IgD-negative memory B cell (primary cell): ENCODE measurements at regions not wholly inside any gene's neighbourhood (a gene's known extent, or its start where the extent isn't known, plus 50 kb on each side); places are given as distances from the start of the nearest gene placed in this dataset.
"Not testable (repeated sequence)": the region's sequence is repeated elsewhere in the genome, so short reads cannot be mapped to it uniquely, and the experiment has no call there.

ENCODE experiments used
- H3K27ac Mint-ChIP-seq, 3 donors: one replicate each; pipeline ENCODE4 v1.8.0; 2020 to 2022; ENCODE audit warnings: mild to moderate bottlenecking in 3 of 3, mixed read lengths in 3 of 3, moderate library complexity in 1 of 3
- H3K27me3 Mint-ChIP-seq: one replicate; pipeline ENCODE4 v1.8.0; 2021; ENCODE audit warnings: mixed read lengths
- H3K36me3 Mint-ChIP-seq: one replicate; pipeline ENCODE4 v1.8.0; 2020; ENCODE audit warnings: mild to moderate bottlenecking, mixed read lengths
- H3K4me1 Mint-ChIP-seq, 3 donors: one replicate each; pipeline ENCODE4 v1.8.0; 2020 to 2022; ENCODE audit warnings: mixed read lengths in 3 of 3, mild to moderate bottlenecking in 1 of 3
- H3K4me3 Mint-ChIP-seq, 4 donors: one replicate each; pipeline ENCODE4 v1.8.0; 2020 to 2022; ENCODE audit warnings: mild to moderate bottlenecking in 4 of 4, mixed read lengths in 4 of 4, moderate library complexity in 3 of 4
- H3K9me3 Mint-ChIP-seq, 3 donors: one replicate each; pipeline ENCODE4 v1.8.0; 2020 to 2021; ENCODE audit warnings: mixed read lengths in 3 of 3, mild to moderate bottlenecking in 1 of 3

DNA sequence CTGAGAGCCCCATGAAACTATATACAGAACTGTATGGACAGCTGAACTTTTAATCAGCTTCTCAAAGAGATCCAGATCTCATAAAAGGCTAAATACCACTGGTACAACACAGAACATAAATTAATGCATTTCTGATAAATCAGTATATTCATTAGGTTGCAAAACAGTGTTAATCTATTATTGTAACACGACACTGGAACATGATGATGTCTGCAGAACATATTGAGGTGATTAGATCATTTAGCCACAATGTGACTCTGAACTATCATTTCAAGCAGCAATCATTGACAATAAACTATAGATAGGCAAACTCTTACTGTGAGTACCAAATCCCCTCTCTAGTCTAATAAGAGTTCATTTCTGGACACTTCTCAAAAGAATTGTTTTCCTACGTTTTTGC, 50.3 kb downstream of the GASK1B start:
- Mint-ChIP-seq H3K27ac (no peak overlapping the region), H3K4me1 (no peaks in the 10 kb centered on the region), H3K36me3 (no peaks in the 10 kb centered on the region), H3K27me3 (no peaks in the 10 kb centered on the region), H3K9me3 (peaks cover 0 to 1% (median 0%) of the 10 kb centered on the region in 3 donors), H3K4me3 (no peak overlapping the region)

DNA sequence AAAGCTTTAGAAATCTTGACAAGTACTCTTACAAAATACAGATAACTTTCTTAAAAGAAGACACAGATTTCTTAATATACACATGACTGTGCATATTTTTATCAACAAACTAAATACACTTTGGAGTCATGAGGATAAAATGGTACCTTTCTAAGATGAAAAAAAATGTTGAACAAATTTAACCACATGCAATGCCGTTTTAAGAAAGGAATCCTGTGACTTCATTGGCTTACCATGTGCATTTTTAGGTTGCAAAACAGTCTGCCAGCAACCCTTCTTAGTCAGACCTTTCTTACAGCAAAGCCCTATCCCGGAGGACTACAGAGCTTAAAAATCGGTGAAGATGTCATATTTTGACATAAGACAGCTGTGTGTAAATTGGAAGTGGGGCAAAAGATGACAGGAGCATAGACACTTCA, 51.7 kb downstream of the GASK1B start:
- Mint-ChIP-seq H3K27me3 (no peaks in the 10 kb centered on the region), H3K9me3 (peaks cover 0 to 2% (median 0%) of the 10 kb centered on the region in 3 donors), H3K27ac (no peak overlapping the region)

DNA sequence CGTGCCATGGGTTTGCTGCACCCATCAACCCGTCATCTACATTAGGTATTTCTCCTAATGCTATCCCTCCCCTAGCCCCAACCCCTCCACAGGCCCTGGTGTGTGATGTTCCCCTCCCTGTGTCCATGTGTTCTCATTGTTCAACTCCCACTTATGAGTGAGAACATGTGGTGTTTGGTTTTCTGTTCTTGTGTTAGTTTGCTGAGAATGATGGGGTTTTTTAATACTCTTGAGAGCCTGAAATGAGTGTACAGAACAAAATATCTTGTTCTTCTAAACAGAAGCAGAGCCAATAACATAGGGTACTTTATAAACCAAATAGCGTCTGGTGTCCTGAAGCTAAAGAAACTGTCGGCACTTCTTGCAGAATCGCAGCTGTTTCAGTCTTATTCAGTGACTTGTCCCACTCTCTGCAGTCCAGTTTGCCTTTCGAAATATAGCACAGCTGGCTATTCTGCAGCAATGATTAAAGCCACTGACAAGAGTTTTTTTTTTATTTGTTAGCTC, 52.1 kb downstream of the GASK1B start:
- not testable (repeated sequence) for H3K27me3 Mint-ChIP-seq, H3K4me1 Mint-ChIP-seq, H3K36me3 Mint-ChIP-seq, H3K4me3 Mint-ChIP-seq, H3K27ac Mint-ChIP-seq, H3K9me3 Mint-ChIP-seq

More for the DNA sequence above, 51.7 kb downstream of the GASK1B start:
- Mint-ChIP-seq H3K36me3 (no peaks in the 10 kb centered on the region), H3K4me3 (no peak overlapping the region), H3K4me1 (no peaks in the 10 kb centered on the region)

DNA sequence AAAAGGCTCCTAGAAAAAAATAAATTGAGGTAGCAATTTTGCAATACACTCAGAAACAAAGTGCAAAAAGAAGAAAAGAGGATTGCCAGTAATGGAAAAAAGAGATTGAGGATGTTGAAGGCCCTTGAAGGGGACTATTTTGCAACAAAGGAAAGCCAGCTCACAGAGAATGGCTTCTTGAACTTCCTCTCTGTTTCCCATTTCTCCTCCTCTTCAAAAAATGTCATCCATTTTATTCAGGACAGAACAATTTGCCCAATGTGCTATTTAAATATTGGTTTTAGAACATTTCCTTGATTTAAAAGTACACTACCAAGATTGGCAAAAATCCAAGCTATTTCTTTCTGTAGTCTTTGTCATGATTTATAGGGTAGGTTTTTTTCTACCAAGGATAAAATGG, 60.2 kb downstream of the GASK1B start:
- H3K27me3 Mint-ChIP-seq = no peaks in the 10 kb centered on the region
- H3K27ac Mint-ChIP-seq = no peak overlapping the region
- peaks cover 0 to 5% (median 2%) of the 10 kb centered on the region in 3 donors for H3K9me3 Mint-ChIP-seq
- no peak overlapping the region for H3K4me3 Mint-ChIP-seq
- H3K36me3 Mint-ChIP-seq = no peaks in the 10 kb centered on the region
- no peaks in the 10 kb centered on the region for H3K4me1 Mint-ChIP-seq

DNA sequence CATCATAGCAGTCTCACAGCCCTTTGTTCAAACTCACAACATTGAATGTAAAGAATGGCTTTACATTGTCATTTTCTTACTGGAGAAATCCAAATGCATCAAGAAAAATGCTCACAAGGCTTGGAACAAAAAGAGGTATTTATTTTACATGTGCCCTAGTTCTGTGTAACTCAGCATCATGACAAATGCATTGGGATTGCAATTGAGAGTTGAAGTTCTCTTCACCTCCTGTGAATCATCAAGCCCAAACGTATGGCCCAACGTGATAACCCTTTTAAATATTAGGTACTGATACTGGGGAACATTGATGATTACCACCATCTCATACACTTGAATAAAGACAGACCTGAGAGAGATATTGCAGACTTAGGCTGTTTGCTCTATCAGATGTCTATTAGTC, 61.6 kb downstream of the GASK1B start:
- H3K27me3 Mint-ChIP-seq = no peaks in the 10 kb centered on the region
- H3K9me3 Mint-ChIP-seq = peaks cover 0 to 5% (median 0%) of the 10 kb centered on the region in 3 donors

DNA sequence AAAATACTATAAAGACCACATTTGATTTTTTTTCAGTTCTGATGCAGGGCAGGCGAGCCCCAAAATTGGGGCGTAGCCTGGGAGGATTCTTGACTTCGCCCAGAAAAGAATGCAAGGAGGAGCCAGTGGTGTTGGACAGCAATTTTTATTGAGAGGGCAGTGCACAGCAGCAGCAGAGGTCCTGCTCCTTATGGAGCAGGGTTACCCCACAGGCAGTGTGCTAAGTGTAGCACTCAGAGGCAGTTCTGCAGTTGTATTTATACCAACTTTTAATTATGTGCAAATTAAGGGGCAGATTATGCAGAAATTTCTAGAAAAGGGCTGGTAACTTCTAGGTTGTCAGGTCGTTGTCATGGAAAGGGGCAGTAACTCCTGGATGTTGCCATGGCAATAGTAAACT, 69.9 kb downstream of the GASK1B start:
- H3K36me3 Mint-ChIP-seq = no peaks in the 10 kb centered on the region
- no peaks in the 10 kb centered on the region for H3K4me1 Mint-ChIP-seq
- H3K27ac Mint-ChIP-seq = no peak overlapping the region
- H3K27me3 Mint-ChIP-seq = no peaks in the 10 kb centered on the region
- H3K9me3 Mint-ChIP-seq = no peaks in the 10 kb centered on the region
- H3K4me3 Mint-ChIP-seq = no peak overlapping the region

More for the DNA sequence above, 61.6 kb downstream of the GASK1B start:
- no peak overlapping the region for H3K27ac Mint-ChIP-seq
- no peaks in the 10 kb centered on the region for H3K4me1 Mint-ChIP-seq
- no peak overlapping the region for H3K4me3 Mint-ChIP-seq
- no peaks in the 10 kb centered on the region for H3K36me3 Mint-ChIP-seq

DNA sequence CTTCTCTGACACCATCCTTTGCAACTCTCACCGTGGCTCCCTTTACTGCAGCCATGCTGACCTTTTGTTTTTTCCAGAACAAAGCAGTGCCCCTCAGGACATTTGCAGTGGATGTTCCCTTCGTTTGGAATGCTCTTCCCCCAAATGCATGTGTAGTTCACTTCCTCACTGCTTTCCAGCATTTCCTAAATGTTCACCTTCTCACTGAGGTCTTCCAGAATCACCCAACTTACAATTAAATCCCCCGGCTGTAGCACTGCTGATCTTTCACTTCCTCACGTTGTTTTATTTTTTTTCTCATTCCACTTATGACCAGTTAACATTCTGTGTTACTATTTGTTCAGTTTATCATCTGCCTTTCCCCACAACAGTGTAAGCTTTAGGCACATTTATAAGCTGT, 73.1 kb downstream of the GASK1B start:
- Mint-ChIP-seq H3K4me1 (no peaks in the 10 kb centered on the region), H3K27ac (no peak overlapping the region), H3K36me3 (no peaks in the 10 kb centered on the region), H3K9me3 (no peaks in the 10 kb centered on the region), H3K4me3 (no peak overlapping the region), H3K27me3 (no peaks in the 10 kb centered on the region)

DNA sequence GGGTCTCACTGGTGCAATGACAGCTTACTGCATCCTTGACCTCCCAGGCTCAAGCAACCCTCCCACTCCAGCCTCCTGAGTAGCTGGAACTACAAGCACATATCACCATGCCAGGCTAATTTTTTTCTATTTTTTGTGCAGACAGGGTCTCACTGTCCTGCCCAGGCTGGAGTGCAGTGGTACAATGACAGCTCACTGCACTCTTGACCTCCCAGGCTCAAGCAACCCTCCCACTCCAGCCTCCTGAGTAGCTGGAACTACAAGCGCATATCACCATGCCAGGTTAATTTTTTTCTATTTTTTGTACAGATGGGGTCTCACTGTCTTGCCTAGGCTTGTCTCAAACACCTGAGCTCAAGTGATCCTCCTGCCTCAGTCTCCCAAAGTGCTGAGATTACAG, 74.0 kb downstream of the GASK1B start:
- Mint-ChIP-seq H3K4me1 (no peaks in the 10 kb centered on the region), H3K27ac (no peak overlapping the region), H3K36me3 (no peaks in the 10 kb centered on the region), H3K27me3 (no peaks in the 10 kb centered on the region), H3K4me3 (no peak overlapping the region), H3K9me3 (no peaks in the 10 kb centered on the region)

DNA sequence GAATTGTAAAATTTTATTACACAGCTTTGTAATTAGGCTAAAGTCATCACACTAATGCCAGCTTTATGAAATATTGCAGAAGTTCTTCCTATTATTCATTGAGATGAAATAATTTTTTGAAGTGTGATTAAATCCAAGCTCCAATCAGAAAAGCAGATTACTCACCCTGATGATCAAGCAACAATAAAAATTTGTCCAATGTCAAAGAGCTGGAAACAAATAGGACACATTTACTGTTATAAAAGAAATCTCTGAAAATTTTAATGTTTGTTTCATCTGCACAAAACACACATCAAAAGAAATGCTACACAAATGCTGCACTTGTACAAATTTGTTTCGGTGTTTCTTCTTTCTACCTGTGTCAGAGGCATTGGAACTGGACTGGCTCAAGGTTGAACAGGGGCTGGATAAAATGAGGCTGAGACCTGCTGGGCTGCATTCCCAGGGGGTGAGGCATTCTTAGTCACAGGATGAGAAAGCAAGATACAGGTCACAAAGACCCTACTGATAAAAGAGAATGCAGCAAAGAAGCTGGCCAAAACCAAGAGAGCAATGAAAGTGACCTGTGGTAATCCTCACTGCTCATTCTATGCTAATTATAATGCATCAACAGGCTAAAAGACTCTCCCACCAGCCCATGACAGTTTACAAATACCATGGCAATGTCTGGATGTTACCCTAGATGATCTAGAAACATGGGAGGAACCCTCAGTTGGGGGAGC, 78.3 kb downstream of the GASK1B start:
- H3K27me3 Mint-ChIP-seq = no peaks in the 10 kb centered on the region
- H3K36me3 Mint-ChIP-seq = no peaks in the 10 kb centered on the region
- H3K4me1 Mint-ChIP-seq = no peaks in the 10 kb centered on the region
- H3K27ac Mint-ChIP-seq = no peak overlapping the region
- no peaks in the 10 kb centered on the region for H3K9me3 Mint-ChIP-seq
- no peak overlapping the region for H3K4me3 Mint-ChIP-seq

DNA sequence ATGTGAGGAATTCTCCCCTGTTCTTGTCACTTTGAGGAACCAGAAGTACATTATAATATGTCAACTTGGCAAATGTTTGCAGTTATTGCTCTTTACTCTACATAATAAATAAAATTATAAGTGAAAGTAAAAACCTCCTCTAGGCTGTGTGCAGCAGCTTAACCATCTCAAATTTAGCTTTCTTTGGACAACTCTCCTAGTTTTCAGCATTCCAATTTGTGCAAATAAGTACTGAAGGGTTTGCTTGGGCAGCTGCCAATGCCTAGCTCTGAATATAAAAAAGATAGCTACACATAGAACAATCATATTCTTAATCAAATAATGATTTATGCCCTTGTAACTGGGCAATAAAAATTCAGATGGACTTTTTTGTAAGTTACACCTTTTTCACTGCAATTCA, 82.5 kb downstream of the GASK1B start:
- H3K27ac Mint-ChIP-seq = no peak overlapping the region
- no peaks in the 10 kb centered on the region for H3K4me1 Mint-ChIP-seq
- no peaks in the 10 kb centered on the region for H3K9me3 Mint-ChIP-seq
- no peaks in the 10 kb centered on the region for H3K27me3 Mint-ChIP-seq
- H3K4me3 Mint-ChIP-seq = no peak overlapping the region
- no peaks in the 10 kb centered on the region for H3K36me3 Mint-ChIP-seq

DNA sequence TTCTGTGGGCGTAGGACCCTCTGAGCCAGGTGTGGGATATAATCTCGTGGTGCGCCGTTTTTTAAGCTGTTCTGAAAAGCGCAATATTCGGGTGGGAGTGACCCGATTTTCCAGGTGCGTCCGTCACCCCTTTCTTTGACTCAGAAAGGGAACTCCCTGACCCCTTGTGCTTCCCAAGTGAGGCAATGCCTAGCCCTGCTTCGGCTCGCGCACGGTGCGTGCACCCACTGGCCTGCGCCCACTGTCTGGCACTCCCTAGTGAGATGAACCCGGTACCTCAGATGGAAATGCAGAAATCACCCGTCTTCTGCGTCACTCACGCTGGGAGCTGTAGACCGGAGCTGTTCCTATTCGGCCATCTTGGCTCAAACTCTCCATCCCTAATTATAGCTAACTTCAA, 82.9 kb downstream of the GASK1B start:
- H3K9me3 Mint-ChIP-seq, H3K27me3 Mint-ChIP-seq, H3K36me3 Mint-ChIP-seq, H3K27ac Mint-ChIP-seq, H3K4me3 Mint-ChIP-seq, H3K4me1 Mint-ChIP-seq: not testable (repeated sequence)

DNA sequence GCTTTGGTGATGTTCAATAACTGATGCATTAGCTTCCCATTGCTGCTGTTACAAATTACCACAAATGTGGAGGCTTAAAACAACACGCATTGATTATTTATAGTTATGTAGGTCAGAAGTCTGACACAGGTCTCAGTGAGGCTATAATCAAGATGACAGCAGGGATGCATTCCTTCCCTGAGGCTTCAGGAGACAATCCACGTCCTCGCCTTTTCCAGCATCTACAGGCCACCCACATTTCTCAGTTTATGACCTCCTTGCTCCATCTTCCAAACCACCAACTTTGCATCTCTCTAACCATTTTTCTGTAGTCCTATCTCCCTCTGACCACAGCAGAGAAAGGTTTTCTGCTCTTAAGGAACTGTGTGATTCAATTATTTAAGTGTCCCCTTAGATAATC, 92.5 kb downstream of the GASK1B start:
- Mint-ChIP-seq H3K4me1 (no peaks in the 10 kb centered on the region), H3K27ac (no peak overlapping the region), H3K9me3 (no peaks in the 10 kb centered on the region), H3K4me3 (no peak overlapping the region), H3K27me3 (no peaks in the 10 kb centered on the region), H3K36me3 (no peaks in the 10 kb centered on the region)

DNA sequence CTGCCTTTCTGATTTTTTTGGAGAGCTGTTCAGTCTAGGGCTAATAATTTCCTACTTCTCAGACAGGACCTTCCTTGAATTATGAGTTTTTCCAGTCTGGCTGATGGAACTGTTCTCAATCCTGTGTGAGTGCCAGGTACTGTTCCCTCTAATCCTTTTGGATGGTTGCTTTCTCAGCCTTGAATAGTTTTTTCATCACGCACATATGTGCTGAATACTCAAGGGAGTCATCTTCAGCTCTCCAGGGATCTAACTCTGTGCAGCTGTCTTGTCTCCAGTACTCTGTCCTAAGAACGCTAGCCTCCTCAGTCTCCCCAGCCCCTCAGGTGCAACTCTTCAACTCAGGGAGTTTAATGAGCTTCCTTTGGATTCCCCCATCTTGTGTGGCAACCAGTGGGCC, 93.2 kb downstream of the GASK1B start:
- no peak overlapping the region for H3K27ac Mint-ChIP-seq
- peaks cover 0 to 2% (median 0%) of the 10 kb centered on the region in 3 donors for H3K9me3 Mint-ChIP-seq
- H3K36me3 Mint-ChIP-seq = no peaks in the 10 kb centered on the region
- no peaks in the 10 kb centered on the region for H3K27me3 Mint-ChIP-seq
- H3K4me1 Mint-ChIP-seq = no peaks in the 10 kb centered on the region
- H3K4me3 Mint-ChIP-seq = no peak overlapping the region

DNA sequence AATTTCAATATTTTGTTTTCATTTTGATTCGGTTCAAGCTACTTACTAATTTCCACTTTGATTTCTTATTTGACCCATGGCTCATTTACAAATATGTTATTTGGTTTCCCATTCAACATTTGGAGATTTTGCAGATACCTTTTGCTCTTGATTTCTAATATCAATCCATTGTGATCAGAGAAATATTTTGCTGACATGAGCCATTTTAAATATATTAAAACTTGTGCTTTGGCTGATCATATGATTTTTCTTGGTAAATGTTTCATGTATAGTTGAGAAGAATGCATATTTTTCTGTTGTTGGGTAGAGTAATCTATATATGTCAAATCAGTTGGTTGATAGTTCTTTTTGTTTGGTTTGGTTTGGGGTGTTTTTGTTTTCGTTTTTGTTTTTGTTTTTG, 95.0 kb downstream of the GASK1B start:
- Mint-ChIP-seq H3K4me3 (no peak overlapping the region), H3K27me3 (no peaks in the 10 kb centered on the region), H3K27ac (no peak overlapping the region), H3K4me1 (no peaks in the 10 kb centered on the region), H3K36me3 (no peaks in the 10 kb centered on the region), H3K9me3 (peaks cover 0 to 2% (median 0%) of the 10 kb centered on the region in 3 donors)

DNA sequence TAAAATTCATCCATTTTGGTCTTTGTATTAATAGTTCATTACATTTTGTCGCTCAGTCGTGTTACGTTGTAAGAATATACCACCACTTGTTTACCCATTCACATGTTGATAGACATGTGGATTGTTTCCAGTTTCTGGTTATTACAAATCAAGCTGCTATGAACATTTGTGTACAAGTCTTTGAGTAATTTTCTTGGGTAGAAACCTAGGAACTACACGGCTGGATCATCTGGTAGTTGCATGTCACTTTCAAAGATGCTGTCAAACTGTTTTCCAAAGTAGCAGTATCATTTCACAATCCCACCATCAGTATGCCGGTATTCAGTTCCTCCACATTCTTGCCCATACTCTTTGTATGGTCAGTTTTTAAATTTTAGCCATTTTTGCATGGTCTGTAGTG, 98.0 kb downstream of the GASK1B start:
- Mint-ChIP-seq H3K36me3 (no peaks in the 10 kb centered on the region), H3K27me3 (no peaks in the 10 kb centered on the region), H3K27ac (no peak overlapping the region), H3K4me3 (no peak overlapping the region), H3K9me3 (peaks cover 0 to 2% (median 1%) of the 10 kb centered on the region in 3 donors), H3K4me1 (no peaks in the 10 kb centered on the region)

DNA sequence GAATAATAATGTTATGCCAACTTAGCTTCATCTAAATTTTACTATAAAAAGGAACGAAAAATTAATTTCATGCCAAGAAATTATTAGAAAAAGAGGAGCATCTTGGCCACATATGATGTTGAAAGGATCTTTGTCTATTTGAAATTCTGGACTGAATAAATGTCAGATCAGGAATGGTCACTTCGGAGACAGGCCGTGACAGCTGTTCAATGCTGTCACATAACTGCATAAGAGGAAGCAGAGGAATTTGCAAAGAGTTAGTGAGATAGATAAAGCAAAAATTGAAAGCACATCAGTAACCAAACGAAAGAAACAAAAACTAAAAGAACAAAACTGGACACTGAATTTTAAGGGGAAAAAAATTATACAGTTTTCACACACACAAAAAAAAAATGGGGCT, 100.9 kb downstream of the GASK1B start:
- H3K4me1 Mint-ChIP-seq = no peaks in the 10 kb centered on the region
- no peaks in the 10 kb centered on the region for H3K36me3 Mint-ChIP-seq
- no peak overlapping the region for H3K4me3 Mint-ChIP-seq
- no peak overlapping the region for H3K27ac Mint-ChIP-seq
- H3K27me3 Mint-ChIP-seq = no peaks in the 10 kb centered on the region
- H3K9me3 Mint-ChIP-seq = peaks cover 0 to 3% (median 2%) of the 10 kb centered on the region in 3 donors
